ENCODE measurements at regions not wholly inside any gene's neighbourhood (a gene's known extent, or its start where the extent isn't known, plus 50 kb on each side); places are given as distances from the start of the nearest gene placed in this dataset.

GRCh38 chr1:95371666-95372282 is 137.8 kb downstream of the RWDD3 start:
- no peak for TF ChIP-seq CTCF (IDR thresholded peaks at IDR 0.05; ENCODE audit: insufficient read depth, low read length)
- TF ChIP-seq, protein P1, sequence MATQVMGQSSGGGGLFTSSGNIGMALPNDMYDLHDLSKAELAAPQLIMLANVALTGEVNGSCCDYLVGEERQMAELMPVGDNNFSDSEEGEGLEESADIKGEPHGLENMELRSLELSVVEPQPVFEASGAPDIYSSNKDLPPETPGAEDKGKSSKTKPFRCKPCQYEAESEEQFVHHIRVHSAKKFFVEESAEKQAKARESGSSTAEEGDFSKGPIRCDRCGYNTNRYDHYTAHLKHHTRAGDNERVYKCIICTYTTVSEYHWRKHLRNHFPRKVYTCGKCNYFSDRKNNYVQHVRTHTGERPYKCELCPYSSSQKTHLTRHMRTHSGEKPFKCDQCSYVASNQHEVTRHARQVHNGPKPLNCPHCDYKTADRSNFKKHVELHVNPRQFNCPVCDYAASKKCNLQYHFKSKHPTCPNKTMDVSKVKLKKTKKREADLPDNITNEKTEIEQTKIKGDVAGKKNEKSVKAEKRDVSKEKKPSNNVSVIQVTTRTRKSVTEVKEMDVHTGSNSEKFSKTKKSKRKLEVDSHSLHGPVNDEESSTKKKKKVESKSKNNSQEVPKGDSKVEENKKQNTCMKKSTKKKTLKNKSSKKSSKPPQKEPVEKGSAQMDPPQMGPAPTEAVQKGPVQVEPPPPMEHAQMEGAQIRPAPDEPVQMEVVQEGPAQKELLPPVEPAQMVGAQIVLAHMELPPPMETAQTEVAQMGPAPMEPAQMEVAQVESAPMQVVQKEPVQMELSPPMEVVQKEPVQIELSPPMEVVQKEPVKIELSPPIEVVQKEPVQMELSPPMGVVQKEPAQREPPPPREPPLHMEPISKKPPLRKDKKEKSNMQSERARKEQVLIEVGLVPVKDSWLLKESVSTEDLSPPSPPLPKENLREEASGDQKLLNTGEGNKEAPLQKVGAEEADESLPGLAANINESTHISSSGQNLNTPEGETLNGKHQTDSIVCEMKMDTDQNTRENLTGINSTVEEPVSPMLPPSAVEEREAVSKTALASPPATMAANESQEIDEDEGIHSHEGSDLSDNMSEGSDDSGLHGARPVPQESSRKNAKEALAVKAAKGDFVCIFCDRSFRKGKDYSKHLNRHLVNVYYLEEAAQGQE (IDR thresholded peaks at IDR 0.05; ENCODE audit: insufficient replicate concordance, low read depth): no peak
